Endothelial cell of umbilical vein (primary cell): ENCODE measurements at regions not wholly inside any gene's neighbourhood (a gene's known extent, or its start where the extent isn't known, plus 50 kb on each side); places are given as distances from the start of the nearest gene placed in this dataset.

Experiments
- BruUV-seq: library from RNA; stranded (reverse); fragments of 400-500 nt; replicated peaks from 2 replicates; lab custom pipeline; 2021; lab: Mats Ljungman, UMichigan
- CTCF ChIA-PET: fragments of 300-600, 350-600 bp; sonication (Branson Sonifier 250); formaldehyde crosslinking; loops from one replicate; lab custom pipeline; 2021; ENCODE audit warnings: antibody characterized with exemption, inconsistent platforms; lab: Charles Lee
- POLR2A ChIA-PET: fragments of 300-600, 350-600 bp; sonication (Branson Sonifier 250); formaldehyde crosslinking; loops from one replicate; lab custom pipeline; 2021; ENCODE audit warnings: antibody characterized with exemption, inconsistent platforms; lab: Charles Lee
- DNase-seq: peaks from one replicate; pipeline ENCODE4 v3.0.0-alpha.2; 2011; ENCODE audit warnings: low read depth, low spot score
- FAIRE-seq: peaks from 2 replicates; lab custom pipeline; 2011; peaks lifted over from hg19 to GRCh38; lab: Jason Lieb, UNC
- H2AFZ ChIP-seq: 2 replicates; pipeline ENCODE4 v1.6.0; 2012; ENCODE audit warnings: low read depth, low read length, control low read depth, inconsistent platforms
- H3K27ac ChIP-seq: 2 replicates; pipeline ENCODE4 v1.5.1; 2011; ENCODE audit warnings: low read depth, mild to moderate bottlenecking, control low read depth, low read length, moderate library complexity; ENCODE audit not compliant: insufficient read depth
- H3K27me3 ChIP-seq, 2 experiments: 2 replicates each; pipeline versions ENCODE4 v1.6.0 to v1.6.1; 2011; ENCODE audit warnings: low read length in 2 of 2, mixed read lengths in 1 of 2; ENCODE audit not compliant: control insufficient read depth in 2 of 2, insufficient read depth in 2 of 2
- H3K36me3 ChIP-seq, 2 experiments: 2 replicates in 1 of 2; 3 replicates in 1 of 2; pipeline ENCODE4 v1.5.1; 2011; ENCODE audit warnings: low read length in 2 of 2, mild to moderate bottlenecking in 1 of 2, moderate library complexity in 1 of 2; ENCODE audit not compliant: control insufficient read depth in 2 of 2, insufficient read depth in 2 of 2; ENCODE audit errors: extremely low read depth in 1 of 2
- H3K4me1 ChIP-seq: 3 replicates; pipeline ENCODE4 v1.5.1; 2011; ENCODE audit warnings: mild to moderate bottlenecking, low read length; ENCODE audit not compliant: control insufficient read depth, insufficient read depth; ENCODE audit errors: extremely low read depth
- H3K4me2 ChIP-seq: 2 replicates; pipeline ENCODE4 v1.6.1; 2011; ENCODE audit warnings: low read length, control low read depth, mixed read lengths; ENCODE audit not compliant: insufficient read depth
- H3K4me3 ChIP-seq, 3 experiments: fragments of 200-600 bp in 1 of 3; sonication (generic), shearing (Covaris generic) in 1 of 3; replicated peaks in 1 of 3; 2 replicates each; pipeline ENCODE4 v1.5.1; 2011 to 2016; ENCODE audit warnings: control low read depth in 3 of 3, low read length in 3 of 3, mild to moderate bottlenecking in 2 of 3, inconsistent platforms in 1 of 3, low read depth in 1 of 3, moderate library complexity in 1 of 3; ENCODE audit not compliant: insufficient read depth in 1 of 3
- H3K79me2 ChIP-seq: 2 replicates; pipeline ENCODE4 v1.6.0; 2012; ENCODE audit warnings: low read length, inconsistent platforms; ENCODE audit not compliant: control insufficient read depth, insufficient read depth
- H3K9ac ChIP-seq: replicated peaks from 2 replicates; pipeline ENCODE3; 2011; ENCODE audit warnings: low read length, control low read depth; ENCODE audit not compliant: insufficient read depth; ENCODE audit errors: extremely low read depth
- H3K9me1 ChIP-seq: replicated peaks from 3 replicates; pipeline ENCODE4 v1.6.0; 2011; ENCODE audit warnings: mild to moderate bottlenecking, low read length; ENCODE audit not compliant: control insufficient read depth, insufficient read depth; ENCODE audit errors: extremely low read depth
- H3K9me3 ChIP-seq: replicated peaks from 2 replicates; pipeline ENCODE4 v1.5.1; 2012; ENCODE audit warnings: low read length, inconsistent platforms; ENCODE audit not compliant: control insufficient read depth, insufficient read depth
- H4K20me1 ChIP-seq: replicated peaks from 2 replicates; pipeline ENCODE3; 2011; ENCODE audit warnings: mild to moderate bottlenecking, low read length; ENCODE audit not compliant: control insufficient read depth, insufficient read depth; ENCODE audit errors: extremely low read depth
- EZH2 ChIP-seq: IDR thresholded peaks from 2 replicates; pipeline ENCODE4 v1.6.1; 2012; ENCODE audit warnings: borderline replicate concordance, low read depth, mild to moderate bottlenecking, moderate library complexity, low read length, inconsistent platforms; ENCODE audit not compliant: severe bottlenecking
- FOS ChIP-seq: IDR thresholded peaks from 2 replicates; pipeline ENCODE4 v1.6.1; 2011; ENCODE audit warnings: mild to moderate bottlenecking, low read length, moderate library complexity, borderline replicate concordance; ENCODE audit not compliant: insufficient read depth
- GATA2 ChIP-seq: IDR thresholded peaks from 2 replicates; pipeline ENCODE4 v1.7.0; 2011; ENCODE audit warnings: low read depth, mild to moderate bottlenecking, moderate library complexity, mixed read lengths, low read length; ENCODE audit not compliant: insufficient read length, insufficient read depth
- JUN ChIP-seq: IDR thresholded peaks from 2 replicates; pipeline ENCODE4 v1.6.1; 2011; ENCODE audit warnings: borderline replicate concordance, low read depth; ENCODE audit not compliant: insufficient read length, insufficient read depth
- MYC ChIP-seq: IDR thresholded peaks from one replicate; pipeline ENCODE4 v1.6.1; 2011; ENCODE audit warnings: mild to moderate bottlenecking, low read depth, low read length
- dilution Hi-C: fragments of 300-500 bp; cut with MboI; formaldehyde crosslinking; loops from one replicate; pipeline ENCODE4 v1.15.0; 2019; ENCODE audit warnings: low sequenced_read_pairs; ENCODE audit not compliant: extremely low pct_ligation_motif_present
- intact Hi-C: fragments of 100-400 bp; cut with micrococcal nuclease; formaldehyde crosslinking; loops from one replicate; pipeline ENCODE4 v1.10.0; 2022

GRCh38 chr21:17389311-17389710 is 123.5 kb upstream of the CXADR start:
- H3K4me2 ChIP-seq = no peak overlapping the region
- FAIRE-seq (no peak), DNase-seq (no peak)
- no peaks in the 10 kb centered on the region for H3K36me3 ChIP-seq
- no peak overlapping the region for H3K4me3 ChIP-seq
- no peaks in the 10 kb centered on the region for H3K9me1 ChIP-seq
- dilution Hi-C loops (no loop called here), intact Hi-C loops (loop anchor here (10.0 kb wide), 1 partner anchor 285 kb away; no protein-coding TSS in a partner anchor)
- H3K9ac ChIP-seq = no peak overlapping the region
- H3K9me3 ChIP-seq = no peaks in the 10 kb centered on the region
- no peaks in the 10 kb centered on the region for H3K79me2 ChIP-seq
- H3K27me3 ChIP-seq = peaks cover 2 to 12% of the 10 kb centered on the region in 2 experiments
- H2AFZ ChIP-seq = no peak overlapping the region
- no peaks in the 10 kb centered on the region for H4K20me1 ChIP-seq
- CTCF ChIA-PET = interaction anchor here (1.0 to 9.3 kb wide), 7 partner anchors 25 to 193 kb away, joined by 3 to 441 read pairs (median 4); no protein-coding TSS in a partner anchor
- H3K4me1 ChIP-seq = no peaks in the 10 kb centered on the region
- POLR2A ChIA-PET = no interaction called here
- no TSS peak for BruUV-seq
- H3K27ac ChIP-seq = no peak overlapping the region
- TF ChIP-seq JUN (no peak), GATA2 (no peak), EZH2 (no peak), MYC (no peak)

DNA sequence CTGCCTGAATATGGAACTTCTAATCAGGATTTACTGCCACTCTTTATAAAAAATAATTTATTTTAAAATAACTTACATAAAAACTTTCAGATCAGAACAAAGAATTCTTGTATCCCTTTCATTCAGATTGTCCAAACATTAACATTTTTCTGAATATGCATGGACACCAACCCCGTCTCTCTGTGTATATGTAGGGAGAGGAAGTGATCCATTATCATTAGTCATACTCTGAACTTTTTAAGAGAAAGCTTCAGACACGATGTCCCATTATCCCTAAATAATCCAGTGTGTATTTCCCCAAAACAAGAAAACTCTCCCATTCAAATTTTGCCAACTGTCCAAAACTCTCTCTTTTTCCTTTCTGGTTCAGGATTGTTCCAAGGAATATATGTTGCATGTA is 122.3 kb upstream of the CXADR start:
- dilution Hi-C loops (no loop called here), intact Hi-C loops (no loop called here)
- H3K4me2 ChIP-seq = no peak overlapping the region
- peaks cover 2 to 8% of the 10 kb centered on the region in 2 experiments for H3K27me3 ChIP-seq
- no peaks in the 10 kb centered on the region for H3K9me1 ChIP-seq
- H3K36me3 ChIP-seq = no peaks in the 10 kb centered on the region
- ChIA-PET CTCF (interaction anchor here (1.1 to 9.3 kb wide), 7 partner anchors 10 to 192 kb away, joined by 4 to 441 read pairs (median 4); partner anchors contain the start of gene CXADR), POLR2A (no interaction called here)
- no peak for TF ChIP-seq MYC
- TF ChIP-seq FOS = peak; percentile 27
- no peaks in the 10 kb centered on the region for H3K9me3 ChIP-seq
- no peaks in the 10 kb centered on the region for H4K20me1 ChIP-seq
- no TSS peak for BruUV-seq
- H3K79me2 ChIP-seq = no peaks in the 10 kb centered on the region
- H3K9ac ChIP-seq = no peak overlapping the region
- FAIRE-seq = no peak
- no peak overlapping the region for H3K27ac ChIP-seq
- no peaks in the 10 kb centered on the region for H3K4me1 ChIP-seq
- no peak for DNase-seq
- H3K4me3 ChIP-seq = no peak overlapping the region
- no peak overlapping the region for H2AFZ ChIP-seq
